ENCODE measurements at regions not wholly inside any gene's neighbourhood (a gene's known extent, or its start where the extent isn't known, plus 50 kb on each side); places are given as distances from the start of the nearest gene placed in this dataset.

GRCh38 chr11:28703371-28703770, 595.2 kb downstream of the METTL15 start:
- no peak for DNase-seq

- DNase-seq: no peak
These were observed 594.7 kb downstream of the METTL15 start for GRCh38 chr11:28702871-28703270.

GRCh38 chr11:28702450-28702790, 594.2 kb downstream of the METTL15 start:
- no peak for DNase-seq

- DNase-seq: no peak
These were observed 593.7 kb downstream of the METTL15 start for GRCh38 chr11:28701760-28702449.

- DNase-seq: no peak
These were observed 591.5 kb downstream of the METTL15 start for GRCh38 chr11:28699701-28700100.

GRCh38 chr11:28697920-28698827, 590.0 kb downstream of the METTL15 start:
- DNase-seq: no peak

GRCh38 chr11:28696591-28696990, 588.4 kb downstream of the METTL15 start:
- no peak for DNase-seq

- no peak for DNase-seq
These were observed 582.6 kb downstream of the METTL15 start for GRCh38 chr11:28690746-28691145.

- no peak for DNase-seq
These were observed 575.9 kb downstream of the METTL15 start for GRCh38 chr11:28684011-28684586.

- no peak for DNase-seq
These were observed 571.7 kb downstream of the METTL15 start for GRCh38 chr11:28679795-28680468.

GRCh38 chr11:28677721-28678120, 569.5 kb downstream of the METTL15 start:
- no peak for DNase-seq

GRCh38 chr11:28675183-28675582, 567.0 kb downstream of the METTL15 start:
- DNase-seq: no peak

- peak; percentile 29 for DNase-seq
These were observed 566.4 kb downstream of the METTL15 start for GRCh38 chr11:28674433-28675103.

- no peak for DNase-seq
These were observed 565.7 kb downstream of the METTL15 start for GRCh38 chr11:28673691-28674432.

- DNase-seq: no peak
These were observed 563.1 kb downstream of the METTL15 start for GRCh38 chr11:28671274-28671673.

- no peak for DNase-seq
These were observed 558.4 kb downstream of the METTL15 start for GRCh38 chr11:28666632-28667031.

- no peak for DNase-seq
These were observed 551.6 kb downstream of the METTL15 start for GRCh38 chr11:28659716-28660348.

- DNase-seq: no peak
These were observed 549.3 kb downstream of the METTL15 start for GRCh38 chr11:28657378-28658030.

- no peak for DNase-seq
These were observed 546.0 kb downstream of the METTL15 start for GRCh38 chr11:28654191-28654590.

GRCh38 chr11:28649922-28650321, 541.7 kb downstream of the METTL15 start:
- no peak for DNase-seq

GRCh38 chr11:28636566-28636965, 528.4 kb downstream of the METTL15 start:
- no peak for DNase-seq

Data from NCI-H1694 (cell line).